HepG2 (cell line): ENCODE measurements at regions not wholly inside any gene's neighbourhood (a gene's known extent, or its start where the extent isn't known, plus 50 kb on each side); places are given as distances from the start of the nearest gene placed in this dataset.

Experiments used
- ATAC-seq: fragments of 200-7000 bp; cut with Tn5 transposase; 3 replicates; pipeline ENCODE4 v1.9.1; 2020; ENCODE audit warnings: mild to moderate bottlenecking, moderate library complexity
- BruUV-seq: library from RNA; stranded (reverse); fragments of 400-500 nt; replicated peaks from 2 replicates; lab custom pipeline; 2021; lab: Mats Ljungman, UMichigan
- CTCF ChIA-PET: fragments of 300-600 bp; formaldehyde crosslinking; extraction: SDS; loops from one replicate; lab custom pipeline; 2021; ENCODE audit warnings: low total read pairs, inconsistent platforms, low intra/inter-chr PET ratio; lab: Yijun Ruan, JAX
- POLR2A ChIA-PET: fragments of 350-600 bp; sonication (Branson Sonifier 250); formaldehyde crosslinking; loops from one replicate; lab custom pipeline; 2020; ENCODE audit warnings: antibody characterized with exemption, inconsistent platforms; lab: Yijun Ruan, JAX
- DNase-seq: peaks from one replicate; pipeline ENCODE4 v3.0.0-alpha.2; 2015; ENCODE audit warnings: low spot score
- FAIRE-seq: peaks from 3 replicates; lab custom pipeline; 2011; peaks lifted over from hg19 to GRCh38; lab: Jason Lieb, UNC
- H2AFZ ChIP-seq: one replicate; pipeline ENCODE4 v1.6.1; 2011; ENCODE audit warnings: low read length, inconsistent platforms
- H3K27ac ChIP-seq: fragments of 300-600 bp; 3 replicates; pipeline ENCODE4 v1.8.0; 2011; ENCODE audit warnings: mixed run types, mild to moderate bottlenecking, mixed read lengths, low read length, inconsistent platforms; ENCODE audit not compliant: insufficient read depth; ENCODE audit errors: extremely low read length
- H3K27me3 ChIP-seq, 2 experiments: fragments of 200-600 bp in 1 of 2; 2 replicates in 1 of 2; 3 replicates in 1 of 2; pipeline versions ENCODE4 v1.6.0 to v1.8.0; 2011; ENCODE audit warnings: low read length in 2 of 2, mild to moderate bottlenecking in 2 of 2, moderate library complexity in 2 of 2, inconsistent platforms in 1 of 2; ENCODE audit not compliant: insufficient read depth in 2 of 2, control insufficient read depth in 1 of 2
- H3K36me3 ChIP-seq, 2 experiments: fragments of 200-600 bp in 1 of 2; replicated peaks in 1 of 2; 2 replicates in 1 of 2; 3 replicates in 1 of 2; pipeline versions ENCODE4 v1.5.1 to v1.8.0; 2011; ENCODE audit warnings: low read length in 2 of 2, inconsistent platforms in 1 of 2; ENCODE audit not compliant: insufficient read depth in 2 of 2, control insufficient read depth in 1 of 2
- H3K4me1 ChIP-seq: 2 replicates; pipeline ENCODE4 v1.5.1; 2012; ENCODE audit warnings: low read length, inconsistent platforms; ENCODE audit not compliant: insufficient read depth
- H3K4me2 ChIP-seq: 2 replicates; pipeline ENCODE4 v1.6.0; 2011; ENCODE audit warnings: low read depth, low read length, inconsistent platforms
- H3K4me3 ChIP-seq, 3 experiments: fragments of 200-600 bp in 1 of 3; sonication (generic), shearing (Covaris generic) in 1 of 3; replicated peaks in 1 of 3; 2 replicates each; pipeline ENCODE4 v1.5.1; 2011 to 2016; ENCODE audit warnings: low read length in 3 of 3, inconsistent platforms in 2 of 3, low read depth in 2 of 3, mild to moderate bottlenecking in 2 of 3, control low read depth in 1 of 3, mixed read lengths in 1 of 3; ENCODE audit not compliant: insufficient read depth in 1 of 3
- H3K79me2 ChIP-seq: one replicate; pipeline ENCODE4 v1.6.1; 2011; ENCODE audit warnings: low read length, inconsistent platforms; ENCODE audit not compliant: insufficient read depth
- H3K9ac ChIP-seq: 2 replicates; pipeline ENCODE4 v1.6.0; 2011; ENCODE audit warnings: mild to moderate bottlenecking, low read depth, low read length, inconsistent platforms; ENCODE audit not compliant: insufficient read depth
- H3K9me3 ChIP-seq: 2 replicates; pipeline ENCODE4 v1.5.1; 2012; ENCODE audit warnings: mild to moderate bottlenecking, low read length
- H4K20me1 ChIP-seq: 2 replicates; pipeline ENCODE4 v1.6.0; 2011; ENCODE audit warnings: inconsistent platforms, mild to moderate bottlenecking, low read length, moderate library complexity; ENCODE audit not compliant: insufficient read depth
- MZF1 ChIP-seq: sonication (generic); formaldehyde crosslinking; IDR thresholded peaks from 2 replicates; pipeline ENCODE4 v1.8.1; 2023; ENCODE audit warnings: mild to moderate bottlenecking, missing genetic modification reagents, borderline replicate concordance
- PAX8 ChIP-seq: sonication (generic); formaldehyde crosslinking; IDR thresholded peaks from 2 replicates; pipeline ENCODE4 v1.8.0; 2022; ENCODE audit warnings: mild to moderate bottlenecking, missing genetic modification reagents, borderline replicate concordance
- TOE1 ChIP-seq: sonication (generic); formaldehyde crosslinking; IDR thresholded peaks from 2 replicates; pipeline ENCODE4 v1.4.0; 2020; ENCODE audit warnings: mild to moderate bottlenecking, missing genetic modification reagents
- ZMYM4 ChIP-seq: sonication (generic); formaldehyde crosslinking; IDR thresholded peaks from 2 replicates; pipeline ENCODE4 v1.8.1; 2023; ENCODE audit warnings: mild to moderate bottlenecking, missing genetic modification reagents
- ZNF18 ChIP-seq: sonication (generic); formaldehyde crosslinking; IDR thresholded peaks from 2 replicates; pipeline ENCODE4 v1.8.0; 2022; ENCODE audit warnings: mild to moderate bottlenecking, missing genetic modification reagents; ENCODE audit not compliant: insufficient replicate concordance
- ZNF503 ChIP-seq: sonication (generic); formaldehyde crosslinking; IDR thresholded peaks from 2 replicates; pipeline ENCODE4 v1.4.0; 2020; ENCODE audit warnings: missing genetic modification reagents
- ZNF816 ChIP-seq: sonication (generic); formaldehyde crosslinking; IDR thresholded peaks from 2 replicates; pipeline ENCODE4 v1.8.0; 2022; ENCODE audit warnings: missing genetic modification reagents, mild to moderate bottlenecking, borderline replicate concordance
- in situ Hi-C: cut with HindIII; loops from 2 replicates; pipeline ENCODE4 v1.10.0; 2017; ENCODE audit warnings: low pct_unique_long_range_greater_than_20kb; ENCODE audit not compliant: extremely low pct_ligation_motif_present
- intact Hi-C: fragments of 100-400 bp; cut with micrococcal nuclease; formaldehyde crosslinking; loops from one replicate; pipeline ENCODE4 v1.10.0; 2022; ENCODE audit not compliant: unreplicated experiment
- TF ChIP-seq, protein P1 (sequence below), 2 experiments: sonication (generic) in 1 of 2; formaldehyde crosslinking in 1 of 2; IDR thresholded peaks; 2 replicates each; pipeline versions ENCODE4 v1.4.0 to v1.6.1; 2018 to 2020; ENCODE audit warnings: missing genetic modification reagents in 2 of 2, borderline replicate concordance in 1 of 2, low read depth in 1 of 2, mild to moderate bottlenecking in 1 of 2, missing biosample characterization in 1 of 2
- TF ChIP-seq, protein P2 (sequence below): sonication (generic); formaldehyde crosslinking; conservative IDR thresholded peaks from 2 replicates; pipeline ENCODE4 v1.4.0; 2020; ENCODE audit warnings: missing genetic modification reagents
- TF ChIP-seq, protein P3 (sequence below): sonication (generic); formaldehyde crosslinking; IDR thresholded peaks from 2 replicates; pipeline ENCODE4 v1.8.0; 2022; ENCODE audit warnings: mild to moderate bottlenecking, missing genetic modification reagents, moderate library complexity

- H4K20me1 ChIP-seq = no peaks in the 10 kb centered on the region
- DNase-seq = no peak
- H2AFZ ChIP-seq = no peak overlapping the region
- no peak for ATAC-seq
- intact Hi-C loops (no loop called here), in situ Hi-C loops (no loop called here)
- H3K27ac ChIP-seq = no peak overlapping the region
- H3K4me1 ChIP-seq = no peaks in the 10 kb centered on the region
- H3K36me3 ChIP-seq = no peaks in the 10 kb centered on the region
- H3K9me3 ChIP-seq = peaks cover 73% of the 10 kb centered on the region
- no peak overlapping the region for H3K4me2 ChIP-seq
- H3K9ac ChIP-seq = no peak overlapping the region
- H3K79me2 ChIP-seq = no peaks in the 10 kb centered on the region
- CTCF ChIA-PET = no interaction called here
- no peaks in the 10 kb centered on the region for H3K27me3 ChIP-seq
- no peak for FAIRE-seq
- no peak overlapping the region for H3K4me3 ChIP-seq
- POLR2A ChIA-PET = no interaction called here
- BruUV-seq = no TSS peak
- no peak for TF ChIP-seq TOE1 (CRISPR knock-in tag)
- no peak for TF ChIP-seq ZNF816 (CRISPR knock-in tag)
- TF ChIP-seq PAX8 (CRISPR knock-in tag) = no peak
- no peak for TF ChIP-seq MZF1 (CRISPR knock-in tag)
- TF ChIP-seq ZNF18 = no peak
- TF ChIP-seq, protein P1, sequence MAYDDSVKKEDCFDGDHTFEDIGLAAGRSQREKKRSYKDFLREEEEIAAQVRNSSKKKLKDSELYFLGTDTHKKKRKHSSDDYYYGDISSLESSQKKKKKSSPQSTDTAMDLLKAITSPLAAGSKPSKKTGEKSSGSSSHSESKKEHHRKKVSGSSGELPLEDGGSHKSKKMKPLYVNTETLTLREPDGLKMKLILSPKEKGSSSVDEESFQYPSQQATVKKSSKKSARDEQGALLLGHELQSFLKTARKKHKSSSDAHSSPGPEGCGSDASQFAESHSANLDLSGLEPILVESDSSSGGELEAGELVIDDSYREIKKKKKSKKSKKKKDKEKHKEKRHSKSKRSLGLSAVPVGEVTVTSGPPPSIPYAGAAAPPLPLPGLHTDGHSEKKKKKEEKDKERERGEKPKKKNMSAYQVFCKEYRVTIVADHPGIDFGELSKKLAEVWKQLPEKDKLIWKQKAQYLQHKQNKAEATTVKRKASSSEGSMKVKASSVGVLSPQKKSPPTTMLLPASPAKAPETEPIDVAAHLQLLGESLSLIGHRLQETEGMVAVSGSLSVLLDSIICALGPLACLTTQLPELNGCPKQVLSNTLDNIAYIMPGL (CRISPR knock-in tag; IDR thresholded peaks at IDR 0.05; ENCODE audit: borderline replicate concordance in 1 of 2, low read depth in 1 of 2) = no peak
- TF ChIP-seq, protein P2, sequence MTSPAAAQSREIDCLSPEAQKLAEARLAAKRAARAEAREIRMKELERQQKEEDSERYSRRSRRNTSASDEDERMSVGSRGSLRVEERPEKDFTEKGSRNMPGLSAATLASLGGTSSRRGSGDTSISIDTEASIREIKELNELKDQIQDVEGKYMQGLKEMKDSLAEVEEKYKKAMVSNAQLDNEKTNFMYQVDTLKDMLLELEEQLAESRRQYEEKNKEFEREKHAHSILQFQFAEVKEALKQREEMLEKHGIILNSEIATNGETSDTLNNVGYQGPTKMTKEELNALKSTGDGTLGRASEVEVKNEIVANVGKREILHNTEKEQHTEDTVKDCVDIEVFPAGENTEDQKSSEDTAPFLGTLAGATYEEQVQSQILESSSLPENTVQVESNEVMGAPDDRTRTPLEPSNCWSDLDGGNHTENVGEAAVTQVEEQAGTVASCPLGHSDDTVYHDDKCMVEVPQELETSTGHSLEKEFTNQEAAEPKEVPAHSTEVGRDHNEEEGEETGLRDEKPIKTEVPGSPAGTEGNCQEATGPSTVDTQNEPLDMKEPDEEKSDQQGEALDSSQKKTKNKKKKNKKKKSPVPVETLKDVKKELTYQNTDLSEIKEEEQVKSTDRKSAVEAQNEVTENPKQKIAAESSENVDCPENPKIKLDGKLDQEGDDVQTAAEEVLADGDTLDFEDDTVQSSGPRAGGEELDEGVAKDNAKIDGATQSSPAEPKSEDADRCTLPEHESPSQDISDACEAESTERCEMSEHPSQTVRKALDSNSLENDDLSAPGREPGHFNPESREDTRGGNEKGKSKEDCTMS (CRISPR knock-in tag) = no peak
- TF ChIP-seq ZMYM4 = no peak
- TF ChIP-seq, protein P3, sequence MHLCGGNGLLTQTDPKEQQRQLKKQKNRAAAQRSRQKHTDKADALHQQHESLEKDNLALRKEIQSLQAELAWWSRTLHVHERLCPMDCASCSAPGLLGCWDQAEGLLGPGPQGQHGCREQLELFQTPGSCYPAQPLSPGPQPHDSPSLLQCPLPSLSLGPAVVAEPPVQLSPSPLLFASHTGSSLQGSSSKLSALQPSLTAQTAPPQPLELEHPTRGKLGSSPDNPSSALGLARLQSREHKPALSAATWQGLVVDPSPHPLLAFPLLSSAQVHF (CRISPR knock-in tag) = no peak
- TF ChIP-seq ZNF503 (CRISPR knock-in tag) = no peak
These were observed 158.1 kb downstream of the ZNF486 start for GRCh38 chr19:20325151-20325550.
